ENCODE measurements at regions not wholly inside any gene's neighbourhood (a gene's known extent, or its start where the extent isn't known, plus 50 kb on each side); places are given as distances from the start of the nearest gene placed in this dataset.
A peak's percentile ranks its signal among the peaks of the same experiment; 100 is the strongest.

DNA sequence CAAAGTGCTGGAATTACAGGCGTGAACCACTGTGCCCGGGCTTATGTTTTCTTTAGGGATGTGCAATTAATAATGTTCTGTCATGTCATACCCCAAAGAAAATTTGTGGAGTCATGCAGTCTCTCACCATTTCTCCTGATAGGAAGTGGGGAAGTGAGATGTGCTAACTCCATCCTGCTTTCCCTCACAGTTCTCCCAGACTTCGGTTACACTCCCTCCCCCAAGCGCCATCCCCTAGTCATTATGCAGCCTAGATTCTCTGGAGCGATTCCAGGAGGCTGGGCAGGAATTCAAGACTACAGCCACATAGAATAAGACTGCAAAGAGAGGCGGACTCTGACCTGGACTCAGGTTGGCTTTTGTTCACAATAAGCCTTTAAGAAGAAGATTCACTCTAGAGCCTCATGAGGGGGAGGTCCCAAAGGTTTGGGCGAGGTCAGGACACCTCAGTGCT, 271.4 kb downstream of the ALDH8A1 start:
- Histone ChIP-seq H3F3A (ENCODE audit: low read depth) (no peaks in the 10 kb centered on the region), H3K4me1 (peaks cover 18% of the 10 kb centered on the region), H3K27me3 (no peaks in the 10 kb centered on the region), H3K9ac (no peak overlapping the region), H3K27ac (no peak overlapping the region), H3K79me2 (ENCODE audit: low read depth) (no peaks in the 10 kb centered on the region), H3K9me3 (ENCODE audit: low read depth) (no peaks in the 10 kb centered on the region), H2AFZ (replicated peaks) (no peak overlapping the region), H4K20me1 (ENCODE audit: low read depth) (no peaks in the 10 kb centered on the region), H3K36me3 (no peaks in the 10 kb centered on the region), H3K4me3 (no peak overlapping the region), H3K4me2 (no peak overlapping the region)
- Mint-ChIP-seq H3K4me3 (no peak overlapping the region), H3K4me1 (peaks cover 25% of the 10 kb centered on the region), H3K9me3 (no peaks in the 10 kb centered on the region), H3K27me3 (ENCODE audit: insufficient read depth, low read depth) (no peaks in the 10 kb centered on the region), H3K36me3 (no peaks in the 10 kb centered on the region), H3K27ac (no peak overlapping the region)
- TF ChIP-seq EZH2phosphoT487 (IDR thresholded peaks at IDR 0.05) = no peak
- no peak for TF ChIP-seq EZH2 (IDR thresholded peaks at IDR 0.05)
- TF ChIP-seq, protein P1, sequence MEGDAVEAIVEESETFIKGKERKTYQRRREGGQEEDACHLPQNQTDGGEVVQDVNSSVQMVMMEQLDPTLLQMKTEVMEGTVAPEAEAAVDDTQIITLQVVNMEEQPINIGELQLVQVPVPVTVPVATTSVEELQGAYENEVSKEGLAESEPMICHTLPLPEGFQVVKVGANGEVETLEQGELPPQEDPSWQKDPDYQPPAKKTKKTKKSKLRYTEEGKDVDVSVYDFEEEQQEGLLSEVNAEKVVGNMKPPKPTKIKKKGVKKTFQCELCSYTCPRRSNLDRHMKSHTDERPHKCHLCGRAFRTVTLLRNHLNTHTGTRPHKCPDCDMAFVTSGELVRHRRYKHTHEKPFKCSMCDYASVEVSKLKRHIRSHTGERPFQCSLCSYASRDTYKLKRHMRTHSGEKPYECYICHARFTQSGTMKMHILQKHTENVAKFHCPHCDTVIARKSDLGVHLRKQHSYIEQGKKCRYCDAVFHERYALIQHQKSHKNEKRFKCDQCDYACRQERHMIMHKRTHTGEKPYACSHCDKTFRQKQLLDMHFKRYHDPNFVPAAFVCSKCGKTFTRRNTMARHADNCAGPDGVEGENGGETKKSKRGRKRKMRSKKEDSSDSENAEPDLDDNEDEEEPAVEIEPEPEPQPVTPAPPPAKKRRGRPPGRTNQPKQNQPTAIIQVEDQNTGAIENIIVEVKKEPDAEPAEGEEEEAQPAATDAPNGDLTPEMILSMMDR (IDR thresholded peaks at IDR 0.05) = no peak
- no peak for DNase-seq (ENCODE audit: low spot score)

DNA sequence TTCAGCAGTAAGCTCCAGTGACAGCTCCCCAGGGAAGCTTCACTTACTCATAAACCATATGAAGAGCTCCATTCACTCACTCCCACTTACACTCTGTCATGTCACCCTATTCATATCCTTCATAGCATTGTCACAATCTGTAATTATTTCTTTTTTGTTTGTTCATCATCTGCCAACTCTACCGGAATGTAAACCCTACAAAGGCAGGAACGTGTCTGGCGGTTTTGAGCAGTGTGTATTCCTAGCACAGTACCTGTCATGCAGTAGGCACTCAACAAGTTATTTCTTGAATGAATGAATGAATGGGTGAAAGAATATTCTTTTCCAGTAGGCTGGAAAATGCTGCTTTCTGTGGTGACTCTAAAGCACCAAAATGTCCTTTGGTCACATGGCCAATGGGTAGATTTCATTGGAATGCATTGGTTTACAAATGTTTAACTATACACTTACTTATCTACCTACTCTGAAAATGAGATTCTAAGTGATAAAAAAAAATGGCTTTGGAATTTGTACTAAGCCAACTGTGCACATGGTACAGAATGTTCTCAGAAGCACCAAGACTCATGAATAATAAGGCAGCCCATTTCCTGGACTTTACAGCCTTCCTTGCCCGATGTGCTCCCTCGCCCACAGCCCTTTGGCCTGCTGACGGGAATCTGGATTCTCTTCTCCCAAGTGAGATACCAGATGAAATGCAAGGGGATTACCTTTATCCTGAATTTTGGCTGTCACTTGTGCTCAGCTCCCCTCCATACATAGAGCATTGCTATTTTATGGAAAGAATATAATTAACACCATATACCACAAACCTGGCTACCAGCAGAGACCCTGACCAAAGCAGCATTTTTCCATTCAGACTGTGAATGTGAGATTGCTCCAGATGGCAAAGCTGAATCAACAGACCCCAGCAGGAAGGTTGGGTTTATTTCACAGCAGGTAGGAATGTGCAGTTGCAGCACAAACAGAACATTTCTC, 273.3 kb downstream of the ALDH8A1 start:
- no peaks in the 10 kb centered on the region for H3K9me3 ChIP-seq (ENCODE audit: low read depth)
- H3K4me2 ChIP-seq = no peak overlapping the region
- no peak overlapping the region for H3K9ac ChIP-seq
- H4K20me1 ChIP-seq (ENCODE audit: low read depth) = no peaks in the 10 kb centered on the region
- Mint-ChIP-seq H3K36me3 (no peaks in the 10 kb centered on the region), H3K27me3 (ENCODE audit: insufficient read depth, low read depth) (no peaks in the 10 kb centered on the region), H3K4me3 (no peak overlapping the region), H3K27ac (peak overlapping the region; percentile 30), H3K9me3 (no peaks in the 10 kb centered on the region), H3K4me1 (peaks cover 25% of the 10 kb centered on the region)
- H3F3A ChIP-seq (ENCODE audit: low read depth) = no peaks in the 10 kb centered on the region
- TF ChIP-seq, protein P1 (IDR thresholded peaks at IDR 0.05) = no peak
- TF ChIP-seq EZH2 (IDR thresholded peaks at IDR 0.05) (no peak), EZH2phosphoT487 (IDR thresholded peaks at IDR 0.05) (no peak)
- no peaks in the 10 kb centered on the region for H3K27me3 ChIP-seq
- H3K4me3 ChIP-seq = no peak overlapping the region
- no peaks in the 10 kb centered on the region for H3K36me3 ChIP-seq
- no peaks in the 10 kb centered on the region for H3K79me2 ChIP-seq (ENCODE audit: low read depth)
- H2AFZ ChIP-seq (replicated peaks) = no peak overlapping the region
- H3K4me1 ChIP-seq = peaks cover 18% of the 10 kb centered on the region
- DNase-seq (ENCODE audit: low spot score) = no peak
- no peak overlapping the region for H3K27ac ChIP-seq

DNA sequence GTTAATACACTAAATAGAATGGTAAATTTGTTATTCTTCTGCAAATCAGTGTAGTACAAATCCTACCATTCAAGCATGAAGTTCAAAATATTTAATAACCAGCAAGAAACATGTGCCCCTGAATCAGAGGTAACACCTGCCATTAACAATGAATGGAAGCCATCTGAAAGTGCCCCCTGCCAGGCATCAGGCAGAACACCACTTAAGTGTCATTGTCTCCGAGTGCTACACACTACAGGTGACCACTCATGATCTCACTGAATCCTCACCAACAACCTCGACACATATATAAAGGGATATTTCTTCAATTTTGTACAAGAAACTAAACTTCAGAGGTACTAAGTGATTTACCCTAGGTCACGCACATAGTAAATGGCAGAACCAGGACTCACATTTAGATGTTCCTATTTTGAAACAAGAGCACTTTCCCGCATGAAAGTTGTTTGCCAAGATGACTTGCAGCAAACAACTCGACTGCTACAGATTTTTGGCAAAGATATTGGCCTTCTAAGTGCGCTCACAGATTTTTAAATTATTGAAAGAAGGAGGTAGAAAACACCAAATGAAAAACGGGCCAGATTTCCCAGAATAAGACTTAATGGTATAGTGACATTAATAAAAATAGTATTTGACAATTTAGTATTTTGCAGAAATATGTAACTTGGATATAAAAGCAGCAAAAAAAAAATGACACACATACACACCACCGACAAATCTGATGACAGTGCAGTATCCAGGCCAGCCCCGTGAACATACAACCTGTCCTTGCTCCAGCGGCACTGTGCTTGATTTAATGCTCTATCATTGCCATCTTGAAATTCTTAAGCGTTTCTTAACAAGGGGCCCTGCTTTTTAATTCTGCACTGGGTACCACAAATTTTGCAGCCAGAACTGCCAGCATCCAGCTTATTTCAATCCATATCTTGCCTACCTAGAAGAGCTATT, 274.5 kb downstream of the ALDH8A1 start:
- no peak for DNase-seq (ENCODE audit: low spot score)
- TF ChIP-seq EZH2 (IDR thresholded peaks at IDR 0.05) (no peak), EZH2phosphoT487 (IDR thresholded peaks at IDR 0.05) (no peak)
- TF ChIP-seq, protein P1 (IDR thresholded peaks at IDR 0.05) = no peak

More for the DNA sequence above, 274.5 kb downstream of the ALDH8A1 start:
- no peaks in the 10 kb centered on the region for H3K27me3 Mint-ChIP-seq (ENCODE audit: insufficient read depth, low read depth)
- Histone ChIP-seq H3K79me2 (ENCODE audit: low read depth) (no peaks in the 10 kb centered on the region), H3K36me3 (no peaks in the 10 kb centered on the region), H3K27ac (no peak overlapping the region), H2AFZ (replicated peaks) (no peak overlapping the region), H3K4me3 (no peak overlapping the region), H3K9me3 (ENCODE audit: low read depth) (no peaks in the 10 kb centered on the region), H3K4me2 (no peak overlapping the region), H4K20me1 (ENCODE audit: low read depth) (no peaks in the 10 kb centered on the region), H3K4me1 (peaks cover 18% of the 10 kb centered on the region), H3K9ac (no peak overlapping the region), H3K27me3 (no peaks in the 10 kb centered on the region), H3F3A (ENCODE audit: low read depth) (no peaks in the 10 kb centered on the region)
- no peaks in the 10 kb centered on the region for H3K9me3 Mint-ChIP-seq
- H3K27ac Mint-ChIP-seq = no peak overlapping the region
- peaks cover 25% of the 10 kb centered on the region for H3K4me1 Mint-ChIP-seq
- no peaks in the 10 kb centered on the region for H3K36me3 Mint-ChIP-seq
- H3K4me3 Mint-ChIP-seq = no peak overlapping the region

Measured in neural progenitor cell (in vitro differentiated cells).